ENCODE measurements at regions not wholly inside any gene's neighbourhood (a gene's known extent, or its start where the extent isn't known, plus 50 kb on each side); places are given as distances from the start of the nearest gene placed in this dataset.
"Not testable (repeated sequence)": the region's sequence is repeated elsewhere in the genome, so short reads cannot be mapped to it uniquely, and the experiment has no call there.

DNA sequence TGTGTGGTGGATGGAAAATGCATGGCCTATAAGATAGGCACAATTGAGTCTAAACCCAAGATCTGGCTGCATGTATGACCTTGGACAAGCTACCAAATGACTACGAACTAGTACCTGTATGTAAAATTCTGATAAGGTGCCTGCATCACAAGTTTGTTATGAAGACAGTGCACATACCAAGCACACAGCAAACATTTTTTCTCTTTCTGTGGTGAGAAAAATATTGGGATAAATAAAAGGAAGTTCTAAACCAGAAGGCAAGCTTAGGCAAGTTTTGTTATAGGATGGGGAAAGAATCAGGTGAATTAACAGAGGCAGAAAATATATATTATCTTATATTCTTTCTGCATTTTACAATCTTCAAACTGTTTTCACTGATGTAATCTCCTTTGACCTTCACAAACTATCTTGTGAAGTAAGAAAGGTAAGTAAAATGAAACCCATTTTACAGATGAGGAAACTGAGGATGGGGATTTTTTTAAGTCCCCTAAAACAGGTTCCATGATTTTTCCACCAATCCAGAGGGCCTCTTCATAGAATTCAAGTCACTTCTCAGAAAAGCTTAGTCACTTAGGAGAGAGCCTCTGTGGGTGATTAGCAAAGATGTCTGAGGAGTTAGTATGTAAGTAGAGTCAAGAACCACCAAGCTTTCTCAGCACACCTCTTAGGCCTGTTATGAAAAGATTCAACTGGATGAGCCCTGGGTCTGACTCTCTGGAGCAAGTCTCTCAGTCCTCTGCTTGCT is 132.0 kb upstream of the RAP1B start:
- DNase-seq (ENCODE audit: low read depth): no peak

DNA sequence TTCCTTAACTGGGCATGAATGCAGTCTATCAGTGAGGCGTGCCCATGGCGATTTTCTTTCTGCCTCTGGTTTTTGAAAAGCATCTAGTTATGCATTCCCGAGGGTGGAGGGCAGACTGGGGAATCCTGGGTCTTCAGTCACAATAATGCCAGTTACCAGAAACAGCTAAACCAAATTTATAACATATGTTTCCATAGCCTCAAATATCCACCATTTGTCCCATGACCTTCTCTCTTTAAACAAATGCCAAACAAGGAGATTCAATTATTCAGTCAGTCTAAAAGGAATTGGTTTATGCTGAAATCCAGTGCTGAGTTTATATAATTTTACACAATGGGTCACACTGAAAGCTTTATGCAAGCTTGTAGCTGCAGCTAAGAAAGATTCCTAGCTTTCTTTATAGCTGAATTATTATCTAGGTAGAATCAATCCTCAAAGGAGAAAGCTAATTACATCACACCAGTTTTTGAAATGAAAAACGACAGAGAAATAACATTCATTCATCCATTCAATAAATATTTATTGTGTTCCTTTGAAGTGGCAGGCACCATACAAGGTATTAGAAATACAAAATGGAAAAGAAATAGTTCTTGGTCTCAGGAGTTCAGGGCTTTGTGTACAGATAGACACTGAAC is 131.3 kb upstream of the RAP1B start:
- DNase-seq (ENCODE audit: low read depth): peak; percentile 32

- peak; percentile 60 for DNase-seq (ENCODE audit: low read depth)
Observed at GRCh38 chr12:68479896-68480291, 130.8 kb upstream of the RAP1B start.

GRCh38 chr12:68480526-68480925 is 130.2 kb upstream of the RAP1B start:
- no peak for DNase-seq (ENCODE audit: low read depth)

DNA sequence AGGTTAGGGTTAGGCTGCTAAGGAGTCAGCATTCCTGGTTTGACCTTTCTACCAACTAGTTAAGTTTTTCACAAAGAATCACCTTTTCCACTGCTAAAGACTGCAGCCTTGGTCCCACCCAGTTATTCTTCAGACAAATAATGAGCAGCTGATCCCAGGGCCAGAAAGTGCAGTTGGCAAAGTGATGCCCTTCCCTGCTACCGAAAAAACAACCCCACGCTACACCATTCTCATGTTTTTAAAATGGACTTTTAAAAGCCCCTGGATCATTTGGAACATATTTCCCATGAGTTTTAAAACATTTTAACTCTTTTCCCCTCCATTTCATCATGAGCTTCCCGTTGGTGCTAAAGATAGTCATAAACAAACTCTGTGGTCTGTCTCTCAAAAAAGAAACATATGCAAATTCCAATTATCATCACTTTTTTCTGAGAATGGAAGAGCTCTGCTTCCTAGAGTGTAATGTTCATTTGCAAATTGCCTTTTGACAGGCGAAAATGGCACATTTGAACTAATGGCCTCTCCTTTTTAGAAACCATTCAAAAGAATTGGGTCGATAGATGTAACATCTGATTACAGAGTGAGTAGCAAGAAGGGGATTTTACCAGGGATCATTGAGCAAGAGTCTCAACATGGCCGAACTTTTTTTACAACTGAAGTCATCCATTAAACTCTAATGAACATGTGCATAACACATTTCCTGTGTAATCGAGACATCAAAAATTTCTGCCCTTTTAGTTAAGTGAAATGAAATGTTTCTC is 129.3 kb upstream of the RAP1B start:
- no peak for DNase-seq (ENCODE audit: low read depth)

DNA sequence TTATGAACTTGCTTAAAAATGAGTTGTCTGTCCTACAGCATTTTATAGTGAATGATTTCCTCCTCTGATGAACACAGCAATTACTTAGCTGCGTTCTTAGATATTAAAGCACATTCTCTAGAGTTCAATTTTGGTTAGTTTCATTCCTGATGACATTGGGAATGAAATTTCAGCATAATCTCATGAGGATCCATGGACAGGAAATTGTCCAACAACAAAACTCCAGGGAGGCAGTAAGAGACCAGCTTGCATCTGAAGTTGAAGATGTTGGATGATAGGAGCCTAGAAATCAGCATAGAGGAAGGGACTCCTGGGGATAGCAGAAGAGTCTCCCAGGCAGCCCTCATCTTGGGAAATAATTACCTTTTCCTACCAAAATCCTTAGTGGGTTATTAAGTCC is 128.7 kb upstream of the RAP1B start:
- no peak for DNase-seq (ENCODE audit: low read depth)

GRCh38 chr12:68482660-68483059 is 128.0 kb upstream of the RAP1B start:
- DNase-seq (ENCODE audit: low read depth): no peak

DNA sequence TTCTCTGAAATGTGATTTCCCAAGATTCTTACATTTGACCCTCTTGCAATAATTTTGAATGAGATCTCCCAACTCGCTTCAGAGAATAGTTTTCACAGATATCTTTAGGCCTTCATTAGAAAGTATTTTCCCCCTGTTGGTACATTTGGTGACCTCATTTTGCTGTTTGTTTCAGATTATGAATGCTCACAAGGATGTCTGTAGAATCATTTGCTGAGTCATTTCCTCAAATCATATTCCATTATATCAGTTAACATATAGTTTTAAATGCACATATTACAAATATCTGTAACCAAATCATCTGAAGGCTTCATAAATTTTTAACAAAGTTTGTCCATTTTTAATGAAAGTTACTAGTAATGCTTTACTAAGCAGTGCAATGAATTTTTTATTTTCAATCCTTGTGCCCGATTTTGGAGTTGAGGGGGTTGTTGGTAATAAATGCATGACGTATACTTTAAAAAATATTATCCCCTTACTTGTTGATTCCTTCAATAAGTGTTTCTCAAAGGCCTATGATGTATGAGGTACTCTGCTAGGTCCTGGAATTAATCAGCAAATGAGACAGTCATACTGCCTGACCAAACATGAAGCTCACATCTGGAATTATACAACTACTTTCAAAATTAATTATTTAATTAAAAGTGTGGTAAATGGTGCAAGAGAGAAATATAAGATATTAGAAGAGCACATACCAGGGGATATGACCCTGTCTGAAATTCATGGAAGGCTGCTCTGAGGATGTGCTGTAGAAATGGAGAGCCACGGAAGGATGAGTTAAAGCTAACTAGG is 126.9 kb upstream of the RAP1B start:
- DNase-seq (ENCODE audit: low read depth): no peak

DNA sequence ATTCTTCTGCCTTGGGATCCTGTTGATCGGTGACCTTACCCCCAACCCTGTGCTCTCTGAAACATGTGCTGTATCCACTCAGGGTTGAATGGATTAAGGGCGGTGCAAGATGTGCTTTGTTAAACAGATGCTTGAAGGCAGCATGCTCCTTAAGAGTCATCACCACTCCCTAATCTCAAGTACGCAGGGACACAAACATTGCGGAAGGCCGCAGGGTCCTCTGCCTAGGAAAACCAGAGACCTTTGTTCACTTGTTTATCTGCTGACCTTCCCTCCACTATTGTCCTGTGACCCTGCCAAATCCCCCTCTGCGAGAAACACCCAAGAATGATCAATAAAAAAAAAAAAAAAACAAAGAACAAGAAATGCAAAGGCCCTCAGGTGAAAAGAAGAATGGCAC is 126.1 kb upstream of the RAP1B start:
- not testable (repeated sequence) for DNase-seq (ENCODE audit: low read depth)

- DNase-seq (ENCODE audit: low read depth): not testable (repeated sequence)
Observed at GRCh38 chr12:68486449-68486848, 124.2 kb upstream of the RAP1B start.

GRCh38 chr12:68487721-68488309 is 122.9 kb upstream of the RAP1B start:
- no peak for DNase-seq (ENCODE audit: low read depth)

- no peak for DNase-seq (ENCODE audit: low read depth)
Observed at GRCh38 chr12:68489273-68489672, 121.4 kb upstream of the RAP1B start.

- DNase-seq (ENCODE audit: low read depth): no peak
Observed at GRCh38 chr12:68490476-68490875, 120.2 kb upstream of the RAP1B start.

GRCh38 chr12:68491204-68491960 is 119.3 kb upstream of the RAP1B start:
- no peak for DNase-seq (ENCODE audit: low read depth)

GRCh38 chr12:68495336-68496070 is 115.2 kb upstream of the RAP1B start:
- DNase-seq (ENCODE audit: low read depth): peak; percentile 82

- DNase-seq (ENCODE audit: low read depth): no peak
Observed at GRCh38 chr12:68497107-68497506, 113.6 kb upstream of the RAP1B start.

DNA sequence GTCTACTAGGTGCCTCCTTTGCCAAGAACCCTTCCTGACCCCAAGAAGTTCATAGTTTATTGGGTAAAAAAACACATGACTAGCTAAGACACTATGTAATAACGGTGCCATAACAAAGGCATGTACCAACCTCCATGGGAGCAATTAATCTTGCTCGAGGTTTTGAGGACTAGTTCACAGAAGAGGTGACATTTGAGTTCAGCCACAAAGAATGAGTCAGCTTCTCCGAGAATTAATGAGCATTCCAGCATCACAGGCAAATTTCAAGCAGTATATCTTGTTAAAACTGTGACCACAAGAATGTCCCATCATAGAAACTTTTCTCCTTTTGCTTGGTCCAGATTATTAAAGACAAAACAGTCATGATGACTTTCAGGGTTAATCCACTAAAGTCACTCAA is 113.0 kb upstream of the RAP1B start:
- DNase-seq (ENCODE audit: low read depth): peak; percentile 99

GRCh38 chr12:68498736-68499135 is 112.0 kb upstream of the RAP1B start:
- no peak for DNase-seq (ENCODE audit: low read depth)

DNA sequence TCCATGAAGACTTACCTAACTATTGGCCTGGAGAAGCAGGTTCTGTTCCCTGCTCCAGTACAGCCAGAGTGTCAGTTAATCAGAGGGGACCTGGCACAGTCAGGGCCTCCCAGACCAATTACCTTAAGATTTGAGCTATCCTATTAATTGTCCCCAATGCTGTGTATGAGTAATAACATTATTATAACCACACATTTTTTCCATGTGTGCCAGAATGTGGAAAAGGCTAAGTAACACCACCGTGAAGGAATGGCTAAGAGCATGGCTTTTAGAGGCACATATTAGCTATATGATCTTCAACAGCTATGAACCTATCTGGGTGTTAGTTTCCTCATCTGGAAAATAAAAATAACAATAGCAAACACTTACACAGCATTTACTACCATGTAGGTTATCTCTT is 111.1 kb upstream of the RAP1B start:
- DNase-seq (ENCODE audit: low read depth): peak; percentile 37

GRCh38 chr12:68501226-68501625 is 109.5 kb upstream of the RAP1B start:
- DNase-seq (ENCODE audit: low read depth): no peak

All from M059J (cell line).